GM12801 (cell line): ENCODE measurements at regions not wholly inside any gene's neighbourhood (a gene's known extent, or its start where the extent isn't known, plus 50 kb on each side); places are given as distances from the start of the nearest gene placed in this dataset.

ENCODE experiments used
- CTCF ChIP-seq: IDR thresholded peaks from one replicate; pipeline ENCODE4 v1.5.1; 2011; ENCODE audit warnings: control low read depth; ENCODE audit not compliant: insufficient read length; ENCODE audit errors: extremely low read depth

- TF ChIP-seq CTCF: no peak
Measured at GRCh38 chr2:204064119-204064518, 127.6 kb downstream of the ICOS start.

- TF ChIP-seq CTCF: no peak
Measured at GRCh38 chr2:204065566-204065965, 129.0 kb downstream of the ICOS start.

- no peak for TF ChIP-seq CTCF
Measured at GRCh38 chr2:204066051-204066450, 129.5 kb downstream of the ICOS start.

- TF ChIP-seq CTCF: no peak
Measured at GRCh38 chr2:204069804-204070203, 133.2 kb downstream of the ICOS start.

- no peak for TF ChIP-seq CTCF
Measured at GRCh38 chr2:204072443-204073324, 136.1 kb downstream of the ICOS start.

- TF ChIP-seq CTCF: no peak
Measured at GRCh38 chr2:204074456-204074855, 137.9 kb downstream of the ICOS start.

- TF ChIP-seq CTCF: no peak
Measured at GRCh38 chr2:204078003-204078698, 141.6 kb downstream of the ICOS start.
